SU-DHL-6 (cell line): ENCODE measurements at regions not wholly inside any gene's neighbourhood (a gene's known extent, or its start where the extent isn't known, plus 50 kb on each side); places are given as distances from the start of the nearest gene placed in this dataset.

Source experiments
- H2AFZ ChIP-seq: fragments of 200-600 bp; sonication (generic); 2 replicates; pipeline ENCODE4 v1.6.1; 2014; ENCODE audit warnings: low read depth, mild to moderate bottlenecking, moderate library complexity, mixed read lengths, antibody characterized with exemption, low read length; ENCODE audit not compliant: severe bottlenecking
- H3F3A ChIP-seq: fragments of 200-600 bp; shearing (Covaris generic); 2 replicates; pipeline ENCODE4 v1.6.0; 2016; ENCODE audit warnings: antibody characterized with exemption, mild to moderate bottlenecking; ENCODE audit not compliant: insufficient read depth
- H3K27ac ChIP-seq: fragments of 200-600 bp; sonication (generic); 2 replicates; pipeline ENCODE4 v1.5.1; 2016; ENCODE audit warnings: low read depth, mild to moderate bottlenecking, low read length, moderate library complexity, mixed read lengths
- H3K27me3 ChIP-seq: fragments of 200-600 bp; sonication (generic), shearing (Covaris generic); 2 replicates; pipeline ENCODE4 v1.6.0; 2014; ENCODE audit warnings: mild to moderate bottlenecking, low read length
- H3K36me3 ChIP-seq: fragments of 200-600 bp; sonication (generic); 2 replicates; pipeline ENCODE4 v1.6.1; 2014; ENCODE audit warnings: mild to moderate bottlenecking, low read length, mixed read lengths
- H3K4me2 ChIP-seq: fragments of 300-600, 200-600 bp; shearing (Covaris generic), sonication (generic); 2 replicates; pipeline ENCODE4 v1.6.0; 2014; ENCODE audit warnings: low read length, low read depth, mild to moderate bottlenecking; ENCODE audit not compliant: poor library complexity, severe bottlenecking
- H3K4me3 ChIP-seq: fragments of 200-600 bp; sonication (generic); 2 replicates; pipeline ENCODE4 v1.5.1; 2014; ENCODE audit warnings: antibody characterized with exemption, low read length, mild to moderate bottlenecking, mixed read lengths; ENCODE audit not compliant: insufficient read depth, poor library complexity, severe bottlenecking
- H3K79me2 ChIP-seq: fragments of 200-600 bp; sonication (generic); 2 replicates; pipeline ENCODE4 v1.6.1; 2014; ENCODE audit warnings: mild to moderate bottlenecking, low read length, moderate library complexity; ENCODE audit not compliant: insufficient read depth
- H3K9ac ChIP-seq: fragments of 200-600 bp; sonication (generic); 2 replicates; pipeline ENCODE4 v1.7.0; 2014; ENCODE audit warnings: mild to moderate bottlenecking, low read length
- H3K9me2 ChIP-seq: fragments of 200-600 bp; sonication (generic); replicated peaks from 2 replicates; pipeline ENCODE4 v1.6.1; 2014; ENCODE audit warnings: low read length; ENCODE audit not compliant: insufficient read depth
- H3K9me3 ChIP-seq: fragments of 200-600 bp; sonication (generic); 2 replicates; pipeline ENCODE4 v1.6.1; 2014; ENCODE audit warnings: low read length, mixed read lengths; ENCODE audit not compliant: insufficient read depth
- H4K20me1 ChIP-seq: fragments of 200-600 bp; sonication (generic); 2 replicates; pipeline ENCODE4 v1.6.1; 2014; ENCODE audit warnings: low read depth, mild to moderate bottlenecking, antibody characterized with exemption, low read length, moderate library complexity, mixed read lengths
- CTCF ChIP-seq: fragments of 200-600 bp; sonication (generic); IDR thresholded peaks from one replicate; pipeline ENCODE4 v1.5.1; 2017; ENCODE audit warnings: antibody characterized with exemption, mild to moderate bottlenecking, low read length, moderate library complexity; ENCODE audit not compliant: insufficient read depth, poor library complexity, severe bottlenecking
- EZH2phosphoT487 ChIP-seq: fragments of 200-600 bp; sonication (generic), shearing (Covaris generic); conservative IDR thresholded peaks from 2 replicates; pipeline ENCODE4 v1.6.1; 2018; ENCODE audit warnings: mild to moderate bottlenecking, antibody characterized with exemption, low read length, moderate library complexity, mixed read lengths

- no peaks in the 10 kb centered on the region for H4K20me1 ChIP-seq
- no peaks in the 10 kb centered on the region for H3K79me2 ChIP-seq
- H2AFZ ChIP-seq: no peak overlapping the region
- H3K9me2 ChIP-seq: no peaks in the 10 kb centered on the region
- no peaks in the 10 kb centered on the region for H3K36me3 ChIP-seq
- H3F3A ChIP-seq: no peaks in the 10 kb centered on the region
- no peak overlapping the region for H3K27ac ChIP-seq
- no peak overlapping the region for H3K4me2 ChIP-seq
- H3K4me3 ChIP-seq: no peak overlapping the region
- H3K9ac ChIP-seq: no peak overlapping the region
- TF ChIP-seq EZH2phosphoT487 (no peak), CTCF (no peak)
- H3K27me3 ChIP-seq: no peaks in the 10 kb centered on the region
- no peaks in the 10 kb centered on the region for H3K9me3 ChIP-seq
Observed at GRCh38 chr18:21167641-21168377, 56.2 kb upstream of the ROCK1 start.

- Histone ChIP-seq H3K79me2 (no peaks in the 10 kb centered on the region), H3K4me3 (no peak overlapping the region), H3K36me3 (no peaks in the 10 kb centered on the region), H3K27me3 (no peaks in the 10 kb centered on the region), H3K27ac (no peak overlapping the region), H4K20me1 (no peaks in the 10 kb centered on the region), H3K4me2 (no peak overlapping the region), H3F3A (no peaks in the 10 kb centered on the region), H3K9ac (no peak overlapping the region), H3K9me2 (no peaks in the 10 kb centered on the region), H3K9me3 (no peaks in the 10 kb centered on the region), H2AFZ (no peak overlapping the region)
- TF ChIP-seq EZH2phosphoT487: no peak
- TF ChIP-seq CTCF: no peak
Observed at GRCh38 chr18:21168880-21169279, 57.3 kb upstream of the ROCK1 start.

GRCh38 chr18:21177822-21178221 is 64.2 kb upstream of the GREB1L start:
- Histone ChIP-seq H3K4me2 (no peak overlapping the region), H3K27me3 (no peaks in the 10 kb centered on the region), H4K20me1 (no peaks in the 10 kb centered on the region), H3K9me2 (no peaks in the 10 kb centered on the region), H3K27ac (no peak overlapping the region), H3K9ac (no peak overlapping the region), H3K4me3 (no peak overlapping the region), H3K9me3 (no peaks in the 10 kb centered on the region), H3K79me2 (no peaks in the 10 kb centered on the region), H3F3A (no peaks in the 10 kb centered on the region), H3K36me3 (no peaks in the 10 kb centered on the region), H2AFZ (no peak overlapping the region)
- TF ChIP-seq CTCF: no peak
- TF ChIP-seq EZH2phosphoT487: no peak
